ENCODE measurements at regions not wholly inside any gene's neighbourhood (a gene's known extent, or its start where the extent isn't known, plus 50 kb on each side); places are given as distances from the start of the nearest gene placed in this dataset.
A peak's percentile ranks its signal among the peaks of the same experiment; 100 is the strongest.

GRCh38 chr7:45982907-45983719, 62.0 kb upstream of the IGFBP3 start:
- DNase-seq (ENCODE audit: low spot score), result no peak

- no peak for DNase-seq (ENCODE audit: low spot score)
These were observed 61.1 kb upstream of the IGFBP3 start for GRCh38 chr7:45982132-45982531.

- DNase-seq (ENCODE audit: low spot score), result no peak
These were observed 59.9 kb upstream of the IGFBP3 start for GRCh38 chr7:45980973-45981372.

- peak; percentile 73 for DNase-seq (ENCODE audit: low spot score)
These were observed 59.3 kb upstream of the IGFBP3 start for GRCh38 chr7:45980181-45980905.

GRCh38 chr7:45979275-45980180, 58.5 kb upstream of the IGFBP3 start:
- no peak for DNase-seq (ENCODE audit: low spot score)

- peak; percentile 28 for DNase-seq (ENCODE audit: low spot score)
These were observed 57.7 kb upstream of the IGFBP3 start for GRCh38 chr7:45978731-45979211.

GRCh38 chr7:45978010-45978681, 57.1 kb upstream of the IGFBP3 start:
- DNase-seq (ENCODE audit: low spot score), result peak; percentile 92

- DNase-seq (ENCODE audit: low spot score), result no peak
These were observed 56.2 kb upstream of the IGFBP3 start for GRCh38 chr7:45977256-45977780.

GRCh38 chr7:45976485-45976856, 55.4 kb upstream of the IGFBP3 start:
- no peak for DNase-seq (ENCODE audit: low spot score)

- DNase-seq (ENCODE audit: low spot score), result no peak
These were observed 54.9 kb upstream of the IGFBP3 start for GRCh38 chr7:45975847-45976484.

- DNase-seq (ENCODE audit: low spot score), result no peak
These were observed 54.3 kb upstream of the IGFBP3 start for GRCh38 chr7:45975367-45975766.

- DNase-seq (ENCODE audit: low spot score), result no peak
These were observed 53.7 kb upstream of the IGFBP3 start for GRCh38 chr7:45974540-45975360.

GRCh38 chr7:45973725-45974532, 52.9 kb upstream of the IGFBP3 start:
- DNase-seq (ENCODE audit: low spot score), result no peak

GRCh38 chr7:45972629-45973312, 51.7 kb upstream of the IGFBP3 start:
- no peak for DNase-seq (ENCODE audit: low spot score)

GRCh38 chr7:45971661-45972175, 50.6 kb upstream of the IGFBP3 start:
- no peak for DNase-seq (ENCODE audit: low spot score)

GRCh38 chr7:45971171-45971570, 50.1 kb upstream of the IGFBP3 start:
- no peak for DNase-seq (ENCODE audit: low spot score)
